NCI-H510A (cell line): ENCODE measurements at regions not wholly inside any gene's neighbourhood (a gene's known extent, or its start where the extent isn't known, plus 50 kb on each side); places are given as distances from the start of the nearest gene placed in this dataset.

Experiments used
- DNase-seq: peaks from one replicate; lab custom pipeline; 2025; lab: John Stamatoyannopoulos, UW

GRCh38 chr1:115413208-115413607, 75.2 kb upstream of the NGF start:
- no peak for DNase-seq

DNA sequence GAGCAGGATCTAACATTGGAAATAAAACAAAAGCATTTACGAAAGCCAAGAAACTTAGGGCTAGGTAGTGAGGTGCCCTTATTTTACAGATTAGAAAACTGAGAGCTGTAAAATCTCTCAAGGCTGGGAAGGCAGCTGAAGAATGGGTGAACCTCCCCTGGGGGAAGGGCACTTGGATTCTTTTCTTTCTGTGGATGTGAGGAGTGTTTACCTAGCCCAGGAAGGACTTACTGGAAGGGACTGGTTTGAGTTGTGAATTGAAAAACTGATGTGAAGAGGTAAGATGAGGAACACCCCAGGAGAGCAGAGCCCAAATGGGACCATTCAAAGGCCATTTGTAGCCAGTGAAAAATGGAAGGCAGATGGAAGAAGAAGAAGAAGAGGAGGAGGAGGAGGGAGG, 74.7 kb upstream of the NGF start:
- no peak for DNase-seq

GRCh38 chr1:115412286-115412685, 74.2 kb upstream of the NGF start:
- DNase-seq: no peak

DNA sequence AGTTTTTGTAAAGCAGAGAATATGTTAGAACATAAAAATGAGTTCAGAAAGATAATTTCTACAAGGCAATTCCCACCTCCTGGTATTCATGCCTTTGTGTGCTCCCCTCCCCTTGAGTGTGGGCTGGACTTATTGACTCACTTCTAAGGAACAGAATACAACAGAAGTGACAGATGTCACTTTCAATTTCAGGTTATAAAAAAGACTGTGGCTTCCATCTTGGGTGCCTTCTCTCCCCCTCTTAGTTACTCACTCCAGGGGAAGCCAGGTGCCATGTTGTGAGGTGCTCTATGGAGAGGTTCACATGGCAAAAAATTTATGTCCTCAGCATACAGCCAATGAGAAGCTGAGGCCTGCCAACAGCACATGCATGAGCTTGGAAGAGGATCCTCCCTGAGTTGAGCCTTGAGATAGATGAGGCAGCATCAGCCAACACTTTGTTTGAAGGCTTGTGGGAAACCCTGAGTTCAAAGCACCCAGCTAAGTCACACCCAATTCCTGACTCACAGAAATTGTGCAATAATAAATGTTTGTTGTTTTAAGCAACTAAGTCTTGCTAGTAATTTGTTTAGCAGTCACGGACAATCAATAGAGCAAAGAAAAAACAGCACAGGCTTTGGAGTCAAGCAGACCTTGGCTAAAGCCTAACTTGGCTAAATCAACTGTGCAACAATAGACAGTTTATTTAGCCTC, 73.5 kb upstream of the NGF start:
- DNase-seq: no peak

GRCh38 chr1:115409094-115410015, 71.3 kb upstream of the NGF start:
- no peak for DNase-seq

DNA sequence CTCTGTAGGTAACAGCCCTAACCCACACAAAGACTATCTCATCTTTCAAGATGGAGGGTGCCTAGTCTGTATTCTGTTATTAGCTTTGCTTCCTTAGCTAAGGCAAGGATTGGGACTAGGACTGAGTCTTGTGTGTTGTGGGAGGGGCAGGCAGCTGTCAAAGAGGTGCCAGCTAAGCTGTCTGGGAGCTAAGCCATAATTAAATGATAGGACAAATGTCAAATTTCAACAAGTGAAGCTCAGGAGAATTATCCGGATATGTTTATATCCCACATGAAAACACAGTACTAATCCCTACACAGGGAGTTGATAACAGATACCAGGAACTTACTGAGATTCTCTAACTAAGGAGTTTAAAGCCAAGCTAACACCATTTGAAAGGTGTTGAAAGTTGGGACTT, 70.5 kb upstream of the NGF start:
- no peak for DNase-seq

DNA sequence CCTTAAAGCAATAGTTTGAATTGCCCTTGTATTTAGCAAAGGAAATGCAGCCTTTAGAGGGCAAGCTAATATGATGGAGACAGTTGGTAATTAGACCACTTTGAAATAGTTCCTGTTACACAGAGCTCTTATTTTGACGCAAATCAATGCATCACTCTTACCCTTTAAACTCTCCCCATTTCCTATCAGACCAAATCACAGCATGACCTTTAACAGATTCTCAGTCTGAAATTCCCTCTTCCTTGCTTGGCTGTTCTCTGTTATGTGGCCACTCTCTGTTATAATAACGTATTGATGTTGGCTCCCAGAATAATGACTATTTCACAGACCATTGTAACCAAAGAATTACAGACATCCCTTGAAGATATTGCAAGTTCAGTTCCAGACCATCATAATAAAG, 66.9 kb upstream of the NGF start:
- DNase-seq: no peak

- no peak for DNase-seq
Observed at GRCh38 chr1:115402753-115403184, 64.7 kb upstream of the NGF start.

GRCh38 chr1:115401676-115402075, 63.6 kb upstream of the NGF start:
- no peak for DNase-seq

GRCh38 chr1:115400891-115401290, 62.8 kb upstream of the NGF start:
- DNase-seq: no peak

DNA sequence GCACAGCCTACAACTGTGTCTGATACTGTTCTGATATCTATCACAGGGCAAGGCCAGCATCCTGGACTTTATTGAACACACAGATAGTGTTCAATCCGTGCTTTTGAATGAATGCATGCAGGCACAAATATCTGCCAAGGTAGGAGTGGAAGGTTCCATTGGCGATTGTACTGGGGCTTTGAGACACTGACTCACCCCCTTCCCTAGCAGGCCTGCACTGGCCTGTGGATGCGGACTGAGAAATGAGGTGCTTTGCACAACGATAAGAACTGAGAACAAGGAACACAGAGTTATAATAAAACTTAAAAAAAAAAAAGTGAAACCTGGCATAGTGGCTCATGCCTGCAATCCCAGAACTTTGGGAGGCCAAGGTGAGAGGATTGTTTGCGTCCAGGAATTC, 62.4 kb upstream of the NGF start:
- no peak for DNase-seq

- no peak for DNase-seq
Observed at GRCh38 chr1:115398745-115399144, 60.7 kb upstream of the NGF start.
